ENCODE measurements at regions not wholly inside any gene's neighbourhood (a gene's known extent, or its start where the extent isn't known, plus 50 kb on each side); places are given as distances from the start of the nearest gene placed in this dataset.

- TF ChIP-seq CTCF (IDR thresholded peaks at IDR 0.05; ENCODE audit: unreplicated experiment) = no peak
- H3K9me3 Mint-ChIP-seq = no peaks in the 10 kb centered on the region
- H3K4me3 Mint-ChIP-seq = no peak overlapping the region
- H3K4me1 Mint-ChIP-seq = no peaks in the 10 kb centered on the region
- H3K27ac Mint-ChIP-seq = no peak overlapping the region
- peaks cover 15% of the 10 kb centered on the region for H3K27me3 Mint-ChIP-seq (ENCODE audit: low read depth)
- no peak for DNase-seq (ENCODE audit: low spot score in 2 of 2, unreplicated experiment in 2 of 2)
- H3K36me3 Mint-ChIP-seq = no peaks in the 10 kb centered on the region
Measured at GRCh38 chr19:30119180-30119908, 177.3 kb downstream of the URI1 start.

GRCh38 chr19:30120860-30121484, 178.9 kb downstream of the URI1 start:
- peaks cover 13% of the 10 kb centered on the region for H3K27me3 Mint-ChIP-seq (ENCODE audit: low read depth)
- no peaks in the 10 kb centered on the region for H3K4me1 Mint-ChIP-seq
- H3K36me3 Mint-ChIP-seq = no peaks in the 10 kb centered on the region
- H3K27ac Mint-ChIP-seq = no peak overlapping the region
- no peaks in the 10 kb centered on the region for H3K9me3 Mint-ChIP-seq
- no peak for TF ChIP-seq CTCF (IDR thresholded peaks at IDR 0.05; ENCODE audit: unreplicated experiment)
- no peak overlapping the region for H3K4me3 Mint-ChIP-seq
- no peak for DNase-seq (ENCODE audit: low spot score in 2 of 2, unreplicated experiment in 2 of 2)

- Mint-ChIP-seq H3K4me3 (no peak overlapping the region), H3K36me3 (no peaks in the 10 kb centered on the region), H3K9me3 (no peaks in the 10 kb centered on the region), H3K27ac (no peak overlapping the region), H3K4me1 (no peaks in the 10 kb centered on the region), H3K27me3 (ENCODE audit: low read depth) (peaks cover 12% of the 10 kb centered on the region)
- no peak for DNase-seq (ENCODE audit: low spot score in 2 of 2, unreplicated experiment in 2 of 2)
- no peak for TF ChIP-seq CTCF (IDR thresholded peaks at IDR 0.05; ENCODE audit: unreplicated experiment)
Measured at GRCh38 chr19:30122431-30122830, 180.4 kb downstream of the URI1 start.

GRCh38 chr19:30123119-30123518, 181.1 kb downstream of the URI1 start:
- Mint-ChIP-seq H3K36me3 (no peaks in the 10 kb centered on the region), H3K9me3 (no peaks in the 10 kb centered on the region), H3K4me3 (no peak overlapping the region), H3K4me1 (no peaks in the 10 kb centered on the region), H3K27me3 (ENCODE audit: low read depth) (peaks cover 11% of the 10 kb centered on the region), H3K27ac (no peak overlapping the region)
- TF ChIP-seq CTCF (IDR thresholded peaks at IDR 0.05; ENCODE audit: unreplicated experiment) = no peak
- no peak for DNase-seq (ENCODE audit: low spot score in 2 of 2, unreplicated experiment in 2 of 2)

GRCh38 chr19:30123611-30124010, 181.6 kb downstream of the URI1 start:
- no peak for TF ChIP-seq CTCF (IDR thresholded peaks at IDR 0.05; ENCODE audit: unreplicated experiment)
- Mint-ChIP-seq H3K9me3 (no peaks in the 10 kb centered on the region), H3K27ac (no peak overlapping the region)

More at GRCh38 chr19:30123611-30124010, 181.6 kb downstream of the URI1 start:
- Mint-ChIP-seq H3K36me3 (no peaks in the 10 kb centered on the region), H3K27me3 (ENCODE audit: low read depth) (peaks cover 11% of the 10 kb centered on the region), H3K4me1 (no peaks in the 10 kb centered on the region), H3K4me3 (no peak overlapping the region)
- DNase-seq (ENCODE audit: low spot score in 2 of 2, unreplicated experiment in 2 of 2) = no peak

Data from mesothelial cell of epicardium (in vitro differentiated cells).